ENCODE measurements at regions not wholly inside any gene's neighbourhood (a gene's known extent, or its start where the extent isn't known, plus 50 kb on each side); places are given as distances from the start of the nearest gene placed in this dataset.

DNA sequence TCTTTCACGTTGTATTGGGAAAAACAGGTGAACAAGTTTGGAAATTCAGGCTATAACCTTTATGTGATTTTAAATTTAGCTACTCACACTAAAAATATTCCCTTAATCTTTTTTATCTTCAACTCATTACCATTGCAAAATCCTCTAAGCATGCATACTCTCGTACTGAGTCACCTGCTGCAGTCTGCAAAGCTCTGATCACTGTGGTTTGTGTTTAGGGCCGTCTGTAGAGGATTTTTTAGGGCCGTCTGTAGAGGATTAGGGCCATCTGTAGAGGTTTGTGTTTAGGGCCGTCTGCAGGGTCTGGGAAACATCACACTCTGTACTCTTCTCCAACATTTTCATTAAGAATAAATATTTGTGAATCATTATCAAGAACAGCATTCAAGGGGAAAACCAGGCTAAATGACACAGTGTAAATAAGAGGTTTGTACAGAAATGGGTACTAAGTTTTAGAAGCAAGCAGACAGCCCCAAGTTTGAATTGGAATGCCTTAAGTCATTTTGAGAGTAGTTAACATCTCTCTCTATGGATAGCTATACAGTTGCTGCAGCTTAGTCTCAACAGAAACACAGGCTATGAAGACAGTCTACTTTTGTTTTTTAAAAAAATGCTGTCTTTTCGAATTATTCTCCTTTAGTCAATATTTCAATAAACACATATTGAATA, 155.0 kb upstream of the TSLP start:
- no peak for DNase-seq (ENCODE audit: extremely low read depth, low read depth)

DNA sequence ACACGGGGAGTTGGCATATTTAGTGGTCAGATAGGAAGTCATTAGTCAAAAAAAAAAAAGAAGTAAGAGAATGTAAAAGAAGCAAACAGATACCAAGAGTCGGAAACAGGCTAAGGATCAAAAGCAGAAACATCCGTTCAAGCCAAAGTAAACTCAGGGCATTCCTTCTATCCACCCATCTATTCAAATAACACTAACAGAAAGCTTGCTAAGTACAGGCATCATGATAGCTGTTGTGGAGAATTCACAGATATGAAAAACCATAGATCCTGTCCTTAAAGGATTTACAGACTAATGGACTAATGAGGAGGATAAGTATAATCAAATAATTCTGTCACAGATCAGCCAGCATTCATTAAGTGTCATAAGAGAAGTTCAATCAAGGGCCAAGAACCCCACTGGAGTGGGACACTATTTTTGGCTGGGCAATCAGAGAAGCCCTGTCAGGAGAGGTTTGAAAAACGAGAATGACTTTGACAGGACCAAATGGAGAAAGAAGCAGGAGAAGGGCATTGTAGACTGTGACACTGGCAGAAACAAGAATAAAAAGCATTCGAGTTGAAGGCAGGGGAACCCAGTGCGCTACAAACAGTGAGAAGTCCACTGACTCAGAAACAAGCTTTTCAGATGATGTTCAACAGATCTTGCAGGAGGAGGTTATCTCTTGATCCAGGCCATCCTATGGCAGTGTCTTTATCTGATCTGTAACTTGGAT, 154.2 kb upstream of the TSLP start:
- DNase-seq (ENCODE audit: extremely low read depth, low read depth): no peak

- no peak for DNase-seq (ENCODE audit: extremely low read depth, low read depth)
These were observed 152.8 kb upstream of the TSLP start for GRCh38 chr5:110918683-110919082.

GRCh38 chr5:110923971-110924370, 147.5 kb upstream of the TSLP start:
- DNase-seq (ENCODE audit: extremely low read depth, low read depth): no peak

DNA sequence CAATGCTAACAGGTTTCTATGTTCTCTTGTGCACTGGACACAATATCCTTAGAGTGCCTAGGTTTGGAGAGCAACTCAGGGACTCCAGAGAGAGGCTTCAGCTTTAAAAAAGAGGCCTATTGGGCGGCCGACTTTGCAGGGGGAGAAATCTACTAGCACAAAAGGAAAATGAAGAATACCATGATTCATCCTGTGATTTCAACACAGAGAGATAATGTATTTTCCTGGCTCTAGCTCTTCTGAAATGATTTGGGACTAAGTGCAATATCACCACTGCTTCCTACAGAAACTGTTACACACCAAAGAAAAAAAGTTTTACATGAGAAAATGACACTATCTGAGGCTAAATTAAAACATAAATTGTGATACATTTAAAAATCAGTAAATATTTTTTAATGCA, 146.1 kb upstream of the TSLP start:
- DNase-seq (ENCODE audit: extremely low read depth, low read depth): no peak

DNA sequence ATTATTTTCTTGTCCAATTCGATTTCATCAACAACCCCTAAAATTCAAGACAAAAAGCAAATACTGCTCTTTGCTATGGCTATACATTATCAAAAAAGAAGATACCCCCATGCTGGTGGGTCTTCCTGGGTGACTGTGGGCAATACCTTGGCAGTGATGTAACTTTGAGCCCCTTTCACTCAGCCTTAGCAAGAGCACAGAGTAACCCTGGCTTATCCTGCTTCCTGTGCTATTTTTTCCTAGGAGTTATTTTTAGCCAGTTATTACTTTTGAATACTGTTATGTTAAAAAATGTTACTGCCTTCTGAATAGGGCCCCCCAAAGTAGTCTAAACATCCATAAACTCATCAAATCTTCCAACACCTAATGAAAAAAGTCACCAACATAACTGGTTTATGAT, 145.6 kb upstream of the TSLP start:
- DNase-seq (ENCODE audit: extremely low read depth, low read depth): no peak

- DNase-seq (ENCODE audit: extremely low read depth, low read depth): no peak
These were observed 138.6 kb upstream of the TSLP start for GRCh38 chr5:110932755-110933488.

DNA sequence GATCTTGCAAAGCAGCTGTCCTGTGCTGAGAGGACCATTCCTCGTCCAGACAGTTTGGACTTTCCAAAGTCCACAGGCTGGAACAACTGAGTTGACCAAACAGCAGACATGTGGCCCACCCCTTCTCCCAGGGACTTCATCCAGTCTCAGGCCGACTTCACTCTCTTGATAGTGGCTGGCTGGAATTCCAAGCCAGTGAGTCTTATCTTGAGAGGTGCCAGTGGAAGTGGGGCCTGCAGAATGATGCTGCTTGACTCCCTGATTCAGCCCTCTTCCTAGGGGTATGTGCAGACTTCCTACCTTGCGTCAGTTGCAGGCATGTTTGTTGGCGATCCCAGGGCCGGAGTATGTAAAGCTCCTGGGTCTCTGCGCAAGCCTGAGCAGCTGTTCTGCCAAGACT, 131.4 kb upstream of the TSLP start:
- DNase-seq (ENCODE audit: extremely low read depth, low read depth): no peak

- no peak for DNase-seq (ENCODE audit: extremely low read depth, low read depth)
These were observed 125.6 kb upstream of the TSLP start for GRCh38 chr5:110945874-110946436.

DNA sequence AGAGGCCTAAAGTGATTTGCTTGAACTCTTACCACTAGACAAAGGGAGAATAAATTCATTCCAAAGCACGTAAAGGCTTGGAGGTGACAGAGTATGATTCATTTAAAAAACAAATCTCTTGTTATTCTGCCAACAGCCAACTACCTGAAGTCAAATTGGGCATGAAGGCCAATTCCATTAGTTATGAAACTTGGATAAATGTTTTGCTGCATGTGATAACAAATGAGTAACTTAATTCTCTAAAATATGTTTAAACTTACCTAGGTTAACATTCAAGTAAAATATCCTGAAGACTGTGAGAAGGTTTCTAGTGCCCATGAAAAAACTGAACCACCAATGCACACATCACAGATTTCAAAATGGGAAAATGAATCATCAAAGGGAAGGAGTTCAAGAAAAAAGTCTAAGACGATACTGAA, 120.1 kb upstream of the TSLP start:
- no peak for DNase-seq (ENCODE audit: extremely low read depth, low read depth)

DNA sequence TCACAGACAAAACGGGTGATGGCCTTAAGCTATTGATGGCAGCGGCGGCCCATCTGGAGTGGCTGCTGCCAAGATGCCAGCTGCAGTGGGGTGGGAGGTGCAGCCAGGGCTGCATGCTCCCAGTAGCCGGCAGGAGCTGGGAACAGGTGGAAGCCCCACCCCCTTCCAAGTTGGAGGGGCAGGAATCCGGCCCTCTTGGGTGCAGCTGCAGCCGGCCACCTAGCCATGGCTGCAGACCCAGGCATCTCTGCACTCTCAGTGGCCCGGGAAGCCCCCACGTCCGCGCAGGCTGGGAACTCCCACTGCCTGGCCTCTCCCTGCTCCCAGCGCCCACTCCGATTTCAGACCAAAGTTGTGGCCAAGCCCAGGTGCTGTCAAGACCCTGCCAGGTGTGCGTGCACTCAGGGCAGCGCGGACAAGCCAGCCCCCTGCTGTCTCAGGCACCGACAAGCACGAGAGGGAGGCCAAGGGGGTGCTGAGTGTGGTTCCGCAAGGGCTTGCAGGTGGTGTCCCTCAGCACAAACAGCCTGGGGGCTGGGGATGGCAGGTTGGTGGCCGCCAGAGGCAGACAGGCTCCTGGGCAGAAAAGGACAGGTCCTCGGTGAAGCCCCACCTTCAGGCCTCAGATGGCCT, 115.1 kb upstream of the TSLP start:
- no peak for DNase-seq (ENCODE audit: extremely low read depth, low read depth)

DNA sequence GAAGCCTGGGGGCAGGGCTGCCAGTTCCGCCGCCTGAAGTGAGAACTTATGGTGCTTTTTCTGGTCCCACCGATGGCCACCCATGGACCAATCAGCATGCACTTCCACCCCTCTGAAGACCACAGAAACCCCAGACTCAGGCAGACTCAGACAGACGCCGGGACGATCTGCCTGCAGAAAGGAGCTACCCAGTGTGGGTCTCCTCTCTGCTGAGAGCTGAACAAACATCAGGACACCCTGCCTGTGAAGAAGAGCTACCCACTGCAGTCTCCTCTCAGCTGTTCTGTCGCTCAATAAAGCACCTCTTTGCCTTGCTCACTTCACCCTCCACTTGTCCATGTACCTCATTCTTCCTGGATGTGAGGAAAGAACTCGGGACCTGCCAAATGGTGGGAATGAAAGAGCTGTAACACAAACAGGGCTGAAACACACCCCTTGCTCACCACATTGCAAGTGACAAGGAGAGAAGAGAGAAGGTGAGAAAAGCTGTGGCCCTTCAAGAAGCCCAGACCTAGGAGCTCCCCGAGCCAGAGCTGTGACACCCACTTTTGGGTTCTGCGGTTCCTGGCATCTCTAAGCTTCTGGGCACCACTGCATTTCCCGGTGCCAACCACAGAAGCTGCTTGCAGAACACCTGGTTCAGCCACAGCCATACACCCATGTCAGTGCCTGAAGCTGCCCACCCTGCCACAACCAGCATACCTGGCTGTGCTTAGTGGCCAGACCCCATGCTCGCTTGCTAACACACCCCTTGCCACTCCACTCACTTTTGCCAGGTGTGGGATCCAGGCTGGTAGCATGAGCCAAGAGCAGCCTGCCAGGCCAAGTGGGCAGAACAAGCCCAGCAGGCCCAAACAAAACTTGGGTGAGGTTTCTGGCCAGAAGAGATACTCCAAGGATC, 114.3 kb upstream of the TSLP start:
- no peak for DNase-seq (ENCODE audit: extremely low read depth, low read depth)

DNA sequence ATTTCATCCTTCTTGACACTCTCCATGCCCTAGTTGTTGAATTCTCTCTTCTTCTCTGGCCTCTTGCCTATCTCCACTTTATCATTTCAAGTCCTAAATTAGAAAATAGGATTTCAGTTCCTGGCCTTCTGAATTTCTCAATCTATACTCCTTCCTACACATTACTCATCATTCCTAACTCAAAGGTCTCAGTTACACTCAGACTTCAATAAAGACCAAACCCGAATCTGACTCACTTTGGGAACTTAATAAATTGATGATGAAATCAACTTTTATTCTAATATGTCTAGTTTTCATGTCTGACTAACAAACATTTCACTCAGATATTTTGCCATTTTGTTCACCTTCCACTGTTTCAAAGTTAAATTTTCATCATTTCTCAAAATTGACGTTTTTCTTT, 113.6 kb upstream of the TSLP start:
- no peak for DNase-seq (ENCODE audit: extremely low read depth, low read depth)

- no peak for DNase-seq (ENCODE audit: extremely low read depth, low read depth)
These were observed 108.0 kb upstream of the TSLP start for GRCh38 chr5:110963495-110963894.

- DNase-seq (ENCODE audit: extremely low read depth, low read depth): no peak
These were observed 105.5 kb upstream of the TSLP start for GRCh38 chr5:110965773-110966581.

DNA sequence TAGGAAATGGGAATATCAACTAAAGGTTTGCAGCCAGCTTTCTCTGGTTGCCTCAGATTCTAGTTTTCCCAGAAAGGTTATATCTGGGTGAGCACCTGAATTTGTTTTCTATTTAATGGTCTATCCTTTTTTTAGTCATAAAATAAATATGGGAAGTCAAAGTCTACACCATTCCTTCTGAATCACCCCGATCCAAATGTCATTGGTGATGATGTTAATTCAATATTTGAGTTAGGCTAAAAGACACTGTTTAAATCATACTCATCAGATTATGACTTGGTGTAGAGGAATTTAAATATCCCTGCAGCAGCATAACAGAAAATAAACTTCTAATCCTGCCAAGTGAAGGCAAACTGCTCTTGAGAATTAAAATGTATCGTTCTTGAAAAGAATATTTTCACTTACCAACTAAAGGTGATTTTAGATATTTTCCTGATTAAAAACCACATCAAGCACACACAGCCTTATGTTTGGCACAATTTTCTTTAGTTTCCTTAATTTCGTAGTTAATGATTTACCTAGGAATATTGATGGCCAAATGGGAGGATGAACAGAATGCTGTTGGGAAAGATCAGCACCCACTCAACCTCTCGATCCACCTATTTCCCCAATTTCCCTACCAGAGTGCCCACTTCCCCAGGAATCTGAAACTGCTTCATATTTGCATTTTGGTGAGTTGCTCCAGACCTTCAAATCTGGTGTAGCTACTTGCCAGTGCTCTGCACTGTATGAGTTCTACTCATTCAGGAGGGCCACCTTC, 103.1 kb upstream of the TSLP start:
- DNase-seq (ENCODE audit: extremely low read depth, low read depth): no peak

DNA sequence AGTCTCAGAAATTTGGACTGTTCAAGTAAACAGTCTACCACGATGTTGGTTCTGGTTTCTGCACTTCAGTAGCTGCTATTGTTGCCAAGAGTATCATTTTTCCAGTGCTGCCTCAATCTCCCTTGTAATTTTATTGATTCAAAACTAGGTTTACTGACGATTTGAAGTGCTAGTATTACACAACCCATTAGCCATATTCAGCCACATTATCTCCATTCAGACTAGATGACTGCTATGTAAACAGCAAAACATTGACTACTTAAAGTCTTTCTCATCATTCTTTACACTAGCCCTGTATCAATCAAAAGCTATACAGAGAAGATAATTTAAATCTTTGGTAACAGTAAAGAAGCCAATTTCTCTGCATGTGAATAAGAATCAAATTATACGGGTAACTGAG, 102.0 kb upstream of the TSLP start:
- DNase-seq (ENCODE audit: extremely low read depth, low read depth): no peak

DNA sequence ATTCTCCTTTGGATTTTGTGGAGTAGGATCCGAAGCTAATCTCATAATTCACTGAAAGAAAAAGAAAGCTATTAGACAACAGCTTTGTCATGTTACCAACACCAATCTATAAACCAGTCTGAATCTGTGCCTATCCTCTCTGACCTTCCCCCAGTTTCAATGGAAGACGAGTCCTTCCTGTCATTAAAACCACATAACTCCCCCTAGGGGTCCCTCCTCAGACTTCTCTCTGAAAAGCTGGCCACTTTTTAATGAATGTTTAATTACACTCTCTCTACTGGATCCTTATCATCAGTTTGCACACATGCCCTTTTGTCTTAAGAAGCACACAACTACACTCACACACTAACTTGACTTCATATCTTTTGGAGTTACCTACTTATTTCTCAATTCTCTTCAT, 98.0 kb upstream of the TSLP start:
- no peak for DNase-seq (ENCODE audit: extremely low read depth, low read depth)

DNA sequence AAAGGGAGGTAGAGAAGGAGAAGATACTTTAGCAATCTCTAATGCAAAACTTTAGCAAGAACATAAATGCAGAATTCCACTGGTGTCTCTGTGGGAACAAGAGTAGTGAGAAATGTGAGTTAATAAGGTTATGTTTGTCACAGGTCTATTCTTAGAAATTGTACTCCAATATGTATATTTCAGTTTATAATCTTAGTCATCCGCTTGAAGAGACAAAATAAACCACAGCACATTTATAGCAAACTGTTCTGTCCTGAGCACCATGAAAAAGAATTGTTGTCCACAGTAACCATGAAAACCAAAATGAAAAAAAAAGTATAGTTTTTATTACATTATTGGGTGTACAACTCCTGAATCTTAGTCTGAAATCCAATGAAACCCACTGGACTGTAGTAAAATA, 93.6 kb upstream of the TSLP start:
- no peak for DNase-seq (ENCODE audit: extremely low read depth, low read depth)
